Esophagus squamous epithelium (tissue), 5 donors: ENCODE measurements at regions not wholly inside any gene's neighbourhood (a gene's known extent, or its start where the extent isn't known, plus 50 kb on each side); places are given as distances from the start of the nearest gene placed in this dataset.

ENCODE experiments used
- DNase-seq: peaks from one replicate; lab custom pipeline; 2025; lab: John Stamatoyannopoulos, UW
- H3K27ac ChIP-seq, 4 donors: fragments of 200-600 bp; sonication (generic); one replicate each; pipeline ENCODE4 v1.5.1; 2016 to 2019; ENCODE audit warnings: mild to moderate bottlenecking in 1 of 4
- H3K27me3 ChIP-seq, 4 donors: fragments of 200-600 bp; sonication (generic); 1 replicate in 3 of 4; 2 replicates in 1 of 4; pipeline versions ENCODE4 v1.5.1 to v1.6.0; 2017 to 2021; ENCODE audit warnings: antibody characterized with exemption in 1 of 4
- H3K36me3 ChIP-seq, 3 donors: fragments of 200-600 bp; sonication (generic); one replicate each; pipeline ENCODE4 v1.5.1; 2016 to 2019
- H3K4me1 ChIP-seq, 3 donors: fragments of 200-600 bp; sonication (generic); one replicate each; pipeline ENCODE4 v1.5.1; 2017 to 2019
- H3K4me3 ChIP-seq, 4 donors: fragments of 200-600 bp; sonication (generic); 1 replicate in 3 of 4; 2 replicates in 1 of 4; pipeline ENCODE4 v1.5.1; 2016 to 2019; ENCODE audit warnings: mild to moderate bottlenecking in 2 of 4, moderate library complexity in 1 of 4
- H3K9me3 ChIP-seq, 3 donors: fragments of 200-600 bp; sonication (generic); one replicate each; pipeline ENCODE4 v1.5.1; 2016 to 2019
- POLR2A ChIP-seq, 4 donors: fragments of 450-650 bp; IDR thresholded peaks; one replicate each; pipeline ENCODE4 v1.6.1; 2017; ENCODE audit warnings: antibody characterized with exemption in 4 of 4, mild to moderate bottlenecking in 4 of 4, moderate library complexity in 3 of 4
- WGBS, 2 donors: methylation state at CpG; one replicate each; pipeline ENCODE4 v1.1.5; 2018; 5-methylcytosine and 5-hydroxymethylcytosine counted together
- intact Hi-C: fragments of 100-400 bp; cut with DNase I; formaldehyde crosslinking; loops from one replicate; pipeline ENCODE4 v1.15.0; 2022
- TF ChIP-seq, protein P1 (sequence below), 6 experiments: fragments of 450-650 bp in 4 of 6; fragments of 200-600 bp in 2 of 6; sonication (generic) in 2 of 6; IDR thresholded peaks; one replicate each; pipeline ENCODE4 v1.5.1; 2016 to 2019; ENCODE audit warnings: antibody characterized with exemption in 6 of 6, mild to moderate bottlenecking in 4 of 6, moderate library complexity in 4 of 6
- donor health status: DM: yes; HTN: yes; CAD: no.

DNA sequence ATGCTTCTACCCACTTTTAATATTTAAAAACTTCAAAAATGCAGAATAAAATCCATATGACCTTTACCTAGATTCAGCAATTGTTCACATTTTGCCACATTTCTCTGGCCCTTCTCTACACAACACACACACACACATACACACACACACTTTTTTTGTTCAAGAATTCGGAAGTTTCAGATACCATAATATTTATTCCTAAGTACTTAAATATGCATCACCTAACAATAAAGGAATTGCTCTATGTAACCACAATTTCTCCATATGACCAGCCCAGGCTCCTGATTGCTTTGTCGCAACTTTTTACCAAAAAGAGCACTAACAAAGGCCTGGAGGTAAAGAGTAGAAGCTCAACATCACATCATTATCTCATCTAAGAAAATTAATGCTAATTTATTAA, 106.6 kb downstream of the FAS start:
- TF ChIP-seq POLR2A (IDR thresholded peaks at IDR 0.05), result no peak
- TF ChIP-seq, protein P1, sequence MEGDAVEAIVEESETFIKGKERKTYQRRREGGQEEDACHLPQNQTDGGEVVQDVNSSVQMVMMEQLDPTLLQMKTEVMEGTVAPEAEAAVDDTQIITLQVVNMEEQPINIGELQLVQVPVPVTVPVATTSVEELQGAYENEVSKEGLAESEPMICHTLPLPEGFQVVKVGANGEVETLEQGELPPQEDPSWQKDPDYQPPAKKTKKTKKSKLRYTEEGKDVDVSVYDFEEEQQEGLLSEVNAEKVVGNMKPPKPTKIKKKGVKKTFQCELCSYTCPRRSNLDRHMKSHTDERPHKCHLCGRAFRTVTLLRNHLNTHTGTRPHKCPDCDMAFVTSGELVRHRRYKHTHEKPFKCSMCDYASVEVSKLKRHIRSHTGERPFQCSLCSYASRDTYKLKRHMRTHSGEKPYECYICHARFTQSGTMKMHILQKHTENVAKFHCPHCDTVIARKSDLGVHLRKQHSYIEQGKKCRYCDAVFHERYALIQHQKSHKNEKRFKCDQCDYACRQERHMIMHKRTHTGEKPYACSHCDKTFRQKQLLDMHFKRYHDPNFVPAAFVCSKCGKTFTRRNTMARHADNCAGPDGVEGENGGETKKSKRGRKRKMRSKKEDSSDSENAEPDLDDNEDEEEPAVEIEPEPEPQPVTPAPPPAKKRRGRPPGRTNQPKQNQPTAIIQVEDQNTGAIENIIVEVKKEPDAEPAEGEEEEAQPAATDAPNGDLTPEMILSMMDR (IDR thresholded peaks at IDR 0.05), result no peak
- Histone ChIP-seq H3K36me3 (no peaks in the 10 kb centered on the region), H3K27me3 (no peaks in the 10 kb centered on the region), H3K4me1 (peaks cover 0 to 23% (median 0%) of the 10 kb centered on the region in 3 donors), H3K9me3 (no peaks in the 10 kb centered on the region), H3K4me3 (no peak overlapping the region), H3K27ac (no peak overlapping the region)
- intact Hi-C loops, result no loop called here
- DNase-seq, result no peak
- 94 to 96% methylated on average over 2 of the region's 2 CpGs for WGBS, 2 donors

DNA sequence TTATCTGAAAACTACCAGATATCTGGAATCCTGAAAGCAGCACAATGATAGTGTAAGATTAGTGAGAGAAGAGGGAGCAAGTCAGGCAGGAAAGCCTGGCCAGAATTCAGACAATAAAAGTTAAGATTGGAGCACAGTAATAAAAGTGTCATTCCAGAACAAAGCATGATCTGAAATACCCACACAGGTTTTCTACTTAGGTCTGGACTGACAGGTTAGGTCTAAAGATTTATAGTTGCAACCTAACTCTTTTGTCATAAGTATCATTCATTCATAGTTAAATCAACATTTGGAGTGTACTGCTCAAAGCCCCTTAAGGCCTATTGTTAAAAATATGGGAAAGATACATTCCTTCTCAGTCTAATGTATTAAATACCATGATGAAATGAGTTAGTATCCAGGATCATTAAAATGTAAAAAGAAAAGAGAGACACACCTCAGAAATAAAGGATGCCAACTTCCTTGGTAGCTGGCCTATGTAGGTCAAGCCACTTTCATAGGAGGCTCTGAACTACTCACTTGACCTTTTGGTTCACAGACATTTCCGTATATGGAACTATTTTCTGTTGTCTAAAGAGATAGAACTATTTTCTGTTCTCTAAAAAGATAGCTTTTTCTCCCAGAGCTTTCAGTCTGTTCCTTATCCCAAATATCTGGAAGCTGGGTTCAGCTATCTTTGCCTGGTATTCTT, 105.2 kb downstream of the FAS start:
- Histone ChIP-seq H3K27me3 (no peaks in the 10 kb centered on the region), H3K4me1 (peaks cover 0 to 23% (median 6%) of the 10 kb centered on the region in 3 donors), H3K4me3 (no peak overlapping the region), H3K9me3 (no peaks in the 10 kb centered on the region), H3K27ac (peak overlapping the region in 1 of 4 donors; percentile 30), H3K36me3 (no peaks in the 10 kb centered on the region)
- 80 to 81% methylated on average over 1 of the region's 1 CpG for WGBS, 2 donors
- intact Hi-C loops, result no loop called here
- no peak for TF ChIP-seq POLR2A (IDR thresholded peaks at IDR 0.05)
- TF ChIP-seq, protein P1 (IDR thresholded peaks at IDR 0.05), result no peak
- no peak for DNase-seq

DNA sequence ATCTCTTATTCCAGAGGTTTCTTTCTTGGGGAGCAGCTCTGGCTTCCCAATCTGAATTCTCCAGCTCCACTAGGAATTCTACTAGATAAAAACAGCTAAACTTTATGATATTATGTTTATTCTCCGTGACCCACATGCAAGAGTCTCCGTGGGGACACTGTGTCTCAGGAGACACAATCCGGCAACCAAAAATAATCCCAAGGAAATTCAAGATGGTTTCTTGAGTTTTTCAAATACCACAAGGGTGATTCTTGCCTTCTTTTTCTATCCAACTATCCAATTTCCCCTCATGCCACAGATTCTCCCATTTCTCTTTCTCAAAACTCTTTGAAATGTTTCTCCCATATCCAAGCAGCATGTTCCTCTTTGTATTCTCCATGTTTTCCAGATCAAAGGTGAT, 103.1 kb downstream of the FAS start:
- H3K4me1 ChIP-seq, result peaks cover 0 to 26% (median 6%) of the 10 kb centered on the region in 3 donors
- H3K9me3 ChIP-seq, result no peaks in the 10 kb centered on the region
- no peaks in the 10 kb centered on the region for H3K36me3 ChIP-seq
- peak overlapping the region in 1 of 4 donors; percentile 2 for H3K27ac ChIP-seq
- DNase-seq, result no peak
- intact Hi-C loops, result no loop called here
- TF ChIP-seq, protein P1 (IDR thresholded peaks at IDR 0.05), result no peak
- no peak for TF ChIP-seq POLR2A (IDR thresholded peaks at IDR 0.05)
- H3K27me3 ChIP-seq, result no peaks in the 10 kb centered on the region
- no peak overlapping the region for H3K4me3 ChIP-seq
- 78 to 97% methylated on average over 3 of the region's 3 CpGs for WGBS, 2 donors

DNA sequence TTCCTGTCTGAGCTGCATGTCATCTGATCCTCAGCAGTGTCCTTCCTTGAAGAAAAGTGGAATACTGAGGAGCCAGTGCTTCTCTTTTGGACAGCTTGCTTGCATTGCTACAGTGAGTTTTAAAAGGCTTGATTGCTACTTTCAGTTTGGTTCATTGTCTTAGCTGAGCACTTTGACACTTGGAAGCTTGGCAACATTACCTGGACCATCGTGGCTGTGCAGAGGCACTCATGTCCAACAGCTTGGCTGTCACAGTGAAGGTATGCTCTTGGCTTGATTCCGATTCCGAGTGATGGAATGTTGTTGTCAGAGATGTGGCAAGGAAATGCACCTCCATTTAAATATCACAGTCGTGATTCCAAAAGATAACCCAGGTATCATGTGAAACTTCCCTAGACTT, 102.4 kb downstream of the FAS start:
- 87 to 94% methylated on average over 4 of the region's 4 CpGs for WGBS, 2 donors
- intact Hi-C loops, result no loop called here
- TF ChIP-seq, protein P1 (IDR thresholded peaks at IDR 0.05), result no peak
- no peak for TF ChIP-seq POLR2A (IDR thresholded peaks at IDR 0.05)

DNA sequence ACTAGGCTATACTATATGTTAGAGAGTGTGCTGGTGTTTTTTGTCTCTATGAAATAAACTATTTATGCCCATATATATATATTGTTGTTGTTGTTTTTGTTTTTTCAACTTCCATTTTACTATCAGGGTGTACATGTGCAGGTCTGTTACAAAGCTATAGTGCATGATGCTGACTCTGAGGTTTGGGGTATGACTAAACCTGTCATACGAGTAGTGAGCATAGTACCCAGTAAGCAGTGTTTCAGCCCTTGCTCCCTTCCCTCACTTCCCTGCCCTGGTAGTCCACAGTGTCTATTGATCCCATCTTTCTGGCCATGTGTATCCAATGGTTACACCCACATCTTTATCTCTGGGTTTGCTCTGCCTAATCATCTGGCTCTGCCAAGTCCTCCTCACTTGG, 101.8 kb downstream of the FAS start:
- no peaks in the 10 kb centered on the region for H3K36me3 ChIP-seq
- H3K4me3 ChIP-seq, result no peak overlapping the region
- WGBS, 2 donors, result 72 to 87% methylated on average over 1 of the region's 1 CpG
- H3K27ac ChIP-seq, result no peak overlapping the region
- DNase-seq, result no peak
- intact Hi-C loops, result no loop called here
- no peak for TF ChIP-seq POLR2A (IDR thresholded peaks at IDR 0.05)
- TF ChIP-seq, protein P1 (IDR thresholded peaks at IDR 0.05), result no peak
- peaks cover 0 to 26% (median 6%) of the 10 kb centered on the region in 3 donors for H3K4me1 ChIP-seq
- H3K9me3 ChIP-seq, result no peaks in the 10 kb centered on the region
- H3K27me3 ChIP-seq, result no peaks in the 10 kb centered on the region

More for the DNA sequence above, 102.4 kb downstream of the FAS start:
- Histone ChIP-seq H3K9me3 (no peaks in the 10 kb centered on the region), H3K27me3 (no peaks in the 10 kb centered on the region), H3K27ac (no peak overlapping the region), H3K4me3 (no peak overlapping the region), H3K4me1 (peaks cover 0 to 26% (median 6%) of the 10 kb centered on the region in 3 donors), H3K36me3 (no peaks in the 10 kb centered on the region)
- no peak for DNase-seq
